Astrocyte (in vitro differentiated cells and primary cell): ENCODE measurements at regions not wholly inside any gene's neighbourhood (a gene's known extent, or its start where the extent isn't known, plus 50 kb on each side); places are given as distances from the start of the nearest gene placed in this dataset.

Source experiments
- CTCF ChIP-seq: IDR thresholded peaks from 2 replicates; pipeline ENCODE4 v1.5.1; 2011; ENCODE audit warnings: low read depth, mild to moderate bottlenecking, inconsistent platforms, low read length, moderate library complexity; ENCODE audit not compliant: insufficient read depth
- EZH2 ChIP-seq: IDR thresholded peaks from 2 replicates; pipeline ENCODE4 v1.6.1; 2012; ENCODE audit warnings: mild to moderate bottlenecking, low read length, inconsistent platforms; ENCODE audit not compliant: insufficient read depth

GRCh38 chrX:25151749-25152148, 136.0 kb upstream of the ARX start:
- no peak for TF ChIP-seq EZH2
- no peak for TF ChIP-seq CTCF
